ENCODE measurements at regions not wholly inside any gene's neighbourhood (a gene's known extent, or its start where the extent isn't known, plus 50 kb on each side); places are given as distances from the start of the nearest gene placed in this dataset.

DNA sequence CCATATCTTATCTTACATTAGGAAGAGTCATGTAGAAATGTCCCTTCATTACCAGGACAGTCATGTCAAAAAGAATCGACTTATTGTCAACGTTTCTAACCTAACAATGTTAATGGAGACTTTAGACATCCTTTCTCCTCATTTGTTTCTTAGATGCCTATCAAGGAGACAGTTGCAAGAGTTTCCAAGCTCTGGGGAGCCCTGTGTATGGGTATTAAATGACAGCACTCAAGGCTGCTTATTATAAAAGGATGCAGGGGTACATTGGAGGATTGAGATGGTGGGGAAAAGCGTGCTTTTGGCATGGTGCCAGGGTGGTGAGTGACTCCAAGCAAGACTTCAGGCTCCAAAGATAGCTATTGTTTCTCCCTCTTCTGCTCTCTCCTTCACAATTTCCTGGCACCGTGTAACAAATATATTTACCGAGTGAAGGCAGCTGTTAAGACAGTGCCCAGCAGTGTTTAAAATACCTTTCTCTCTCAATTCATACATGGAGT, 461.3 kb upstream of the CLINT1 start:
- H3K36me3 Mint-ChIP-seq (ENCODE audit: low read depth), result no peaks in the 10 kb centered on the region

DNA sequence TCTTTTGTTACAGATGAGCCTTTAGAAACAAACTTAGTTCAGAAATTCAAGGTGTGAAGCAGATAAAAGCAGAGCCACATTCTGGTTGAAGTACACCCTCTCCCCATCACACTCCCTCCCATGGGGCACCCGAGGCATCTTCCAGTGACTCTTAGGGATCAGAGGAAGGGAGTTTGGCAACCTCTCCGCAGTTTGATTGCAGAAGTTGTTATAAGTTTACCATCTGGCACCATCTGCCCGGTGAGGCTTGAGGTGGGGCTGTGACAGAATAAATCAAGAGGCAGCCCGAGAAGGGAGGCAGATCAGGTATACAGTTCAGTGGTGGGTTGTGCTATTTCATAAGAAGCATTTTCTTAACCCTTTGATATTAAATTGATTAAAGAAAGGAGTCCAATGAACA, 458.6 kb upstream of the CLINT1 start:
- TF ChIP-seq CTCF (IDR thresholded peaks at IDR 0.05), result no peak
- Mint-ChIP-seq H3K27ac (ENCODE audit: unreplicated experiment) (no peak overlapping the region), H3K9me3 (ENCODE audit: low read depth) (no peaks in the 10 kb centered on the region), H3K4me3 (ENCODE audit: unreplicated experiment) (no peak overlapping the region), H3K4me1 (ENCODE audit: low read depth) (no peaks in the 10 kb centered on the region), H3K36me3 (ENCODE audit: low read depth) (no peaks in the 10 kb centered on the region), H3K27me3 (ENCODE audit: low read depth) (no peaks in the 10 kb centered on the region)
- DNase-seq (ENCODE audit: low spot score), result no peak

More for the DNA sequence above, 461.3 kb upstream of the CLINT1 start:
- Mint-ChIP-seq H3K4me3 (ENCODE audit: unreplicated experiment) (no peak overlapping the region), H3K9me3 (ENCODE audit: low read depth) (no peaks in the 10 kb centered on the region), H3K4me1 (ENCODE audit: low read depth) (no peaks in the 10 kb centered on the region), H3K27me3 (ENCODE audit: low read depth) (no peaks in the 10 kb centered on the region), H3K27ac (ENCODE audit: unreplicated experiment) (no peak overlapping the region)
- no peak for DNase-seq (ENCODE audit: low spot score)
- no peak for TF ChIP-seq CTCF (IDR thresholded peaks at IDR 0.05)

DNA sequence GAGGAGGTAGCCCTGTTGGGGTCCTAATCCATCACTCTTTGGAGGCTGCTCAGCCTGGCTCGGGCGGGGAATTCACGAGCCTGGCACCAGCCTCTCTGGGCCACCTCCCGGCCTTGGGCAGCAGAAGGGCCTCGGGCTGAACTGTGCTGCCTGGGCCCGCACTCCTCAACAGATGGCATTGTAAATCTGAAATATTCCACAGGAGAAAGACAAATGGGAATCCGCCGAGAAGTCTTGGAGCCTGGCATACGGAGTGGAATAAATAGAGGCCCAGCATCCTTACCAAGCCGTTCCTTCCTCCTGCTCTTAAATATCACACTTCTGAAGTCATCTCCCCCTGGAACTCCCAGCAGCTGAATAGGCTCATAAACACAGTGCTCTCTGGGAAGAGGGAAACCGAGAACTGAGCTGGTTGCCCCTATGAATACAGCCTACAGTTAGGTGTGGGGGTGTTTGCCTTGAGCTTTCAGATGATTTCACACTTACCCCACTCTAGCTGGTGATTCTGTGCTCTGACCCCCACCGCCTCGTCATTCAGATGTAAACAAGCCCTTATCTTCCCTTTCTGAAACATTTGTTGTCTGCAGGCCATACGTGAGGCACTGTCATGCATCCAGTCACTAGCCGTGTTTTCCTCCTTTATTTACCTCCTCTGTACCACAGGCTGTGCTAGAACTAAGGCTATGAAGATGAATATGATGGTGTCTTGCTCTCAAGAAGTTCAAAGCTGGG, 455.0 kb upstream of the CLINT1 start:
- no peaks in the 10 kb centered on the region for H3K9me3 Mint-ChIP-seq (ENCODE audit: low read depth)
- no peak for TF ChIP-seq CTCF (IDR thresholded peaks at IDR 0.05)
- H3K4me1 Mint-ChIP-seq (ENCODE audit: low read depth), result peaks cover 3% of the 10 kb centered on the region
- H3K27ac Mint-ChIP-seq (ENCODE audit: unreplicated experiment), result no peak overlapping the region
- no peak overlapping the region for H3K4me3 Mint-ChIP-seq (ENCODE audit: unreplicated experiment)
- no peak for DNase-seq (ENCODE audit: low spot score)
- H3K36me3 Mint-ChIP-seq (ENCODE audit: low read depth), result no peaks in the 10 kb centered on the region
- H3K27me3 Mint-ChIP-seq (ENCODE audit: low read depth), result peaks cover 3% of the 10 kb centered on the region

DNA sequence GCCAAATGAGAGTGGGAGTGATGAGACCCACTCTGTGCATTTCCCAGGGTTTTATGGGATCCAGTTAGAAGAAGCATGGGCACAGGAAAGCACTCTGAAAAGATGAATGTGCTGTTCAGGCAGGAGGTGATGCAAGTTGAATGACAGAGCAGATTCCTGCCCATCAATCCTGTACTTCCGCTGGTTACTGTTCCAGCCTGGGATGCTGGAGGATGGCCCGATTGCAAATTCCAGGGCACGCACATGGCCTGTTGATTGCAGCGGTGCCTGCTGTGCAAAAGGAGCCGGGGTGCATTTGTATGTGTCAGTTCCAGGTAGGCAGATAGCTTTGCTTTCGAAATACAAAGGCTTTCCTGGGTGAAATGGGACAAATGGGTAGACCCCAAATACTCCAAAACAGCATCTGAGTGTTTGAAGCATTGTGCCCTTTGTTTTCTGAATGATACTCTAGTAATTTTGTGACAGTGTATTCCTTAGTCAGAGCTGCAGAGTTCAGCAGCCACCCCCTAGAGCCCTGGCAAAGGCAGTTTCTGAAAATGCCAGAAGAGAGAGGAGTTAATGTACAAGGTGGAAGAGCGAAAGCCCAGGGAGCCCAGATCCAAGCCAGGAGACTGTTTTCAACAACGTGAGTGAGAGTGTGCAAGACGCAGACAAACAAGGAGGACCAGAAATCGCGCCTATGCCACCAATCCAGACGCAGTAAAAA, 454.2 kb upstream of the CLINT1 start:
- H3K27me3 Mint-ChIP-seq (ENCODE audit: low read depth), result peaks cover 3% of the 10 kb centered on the region
- no peaks in the 10 kb centered on the region for H3K9me3 Mint-ChIP-seq (ENCODE audit: low read depth)

More for the DNA sequence above, 454.2 kb upstream of the CLINT1 start:
- no peak for TF ChIP-seq CTCF (IDR thresholded peaks at IDR 0.05)
- Mint-ChIP-seq H3K4me3 (ENCODE audit: unreplicated experiment) (no peak overlapping the region), H3K4me1 (ENCODE audit: low read depth) (peaks cover 3% of the 10 kb centered on the region), H3K36me3 (ENCODE audit: low read depth) (no peaks in the 10 kb centered on the region), H3K27ac (ENCODE audit: unreplicated experiment) (no peak overlapping the region)
- DNase-seq (ENCODE audit: low spot score), result no peak
